Choroid plexus epithelial cell (primary cell): ENCODE measurements at regions not wholly inside any gene's neighbourhood (a gene's known extent, or its start where the extent isn't known, plus 50 kb on each side); places are given as distances from the start of the nearest gene placed in this dataset.

Experiments
- DNase-seq: peaks from one replicate; pipeline ENCODE4 v3.0.0-alpha.2; 2010; ENCODE audit warnings: low read depth
- H3K4me3 ChIP-seq: 2 replicates; pipeline ENCODE4 v1.5.1; 2011; ENCODE audit warnings: low read depth, mild to moderate bottlenecking, control low read depth, low read length, moderate library complexity
- TF ChIP-seq, protein P1 (sequence below): conservative IDR thresholded peaks from 2 replicates; pipeline ENCODE4 v1.5.1; 2011; ENCODE audit warnings: low read depth, mild to moderate bottlenecking, control low read depth, inconsistent platforms, low read length, moderate library complexity

GRCh38 chr5:77144837-77145139 lies 57.7 kb upstream of the ZBED3 start:
- TF ChIP-seq, protein P1, sequence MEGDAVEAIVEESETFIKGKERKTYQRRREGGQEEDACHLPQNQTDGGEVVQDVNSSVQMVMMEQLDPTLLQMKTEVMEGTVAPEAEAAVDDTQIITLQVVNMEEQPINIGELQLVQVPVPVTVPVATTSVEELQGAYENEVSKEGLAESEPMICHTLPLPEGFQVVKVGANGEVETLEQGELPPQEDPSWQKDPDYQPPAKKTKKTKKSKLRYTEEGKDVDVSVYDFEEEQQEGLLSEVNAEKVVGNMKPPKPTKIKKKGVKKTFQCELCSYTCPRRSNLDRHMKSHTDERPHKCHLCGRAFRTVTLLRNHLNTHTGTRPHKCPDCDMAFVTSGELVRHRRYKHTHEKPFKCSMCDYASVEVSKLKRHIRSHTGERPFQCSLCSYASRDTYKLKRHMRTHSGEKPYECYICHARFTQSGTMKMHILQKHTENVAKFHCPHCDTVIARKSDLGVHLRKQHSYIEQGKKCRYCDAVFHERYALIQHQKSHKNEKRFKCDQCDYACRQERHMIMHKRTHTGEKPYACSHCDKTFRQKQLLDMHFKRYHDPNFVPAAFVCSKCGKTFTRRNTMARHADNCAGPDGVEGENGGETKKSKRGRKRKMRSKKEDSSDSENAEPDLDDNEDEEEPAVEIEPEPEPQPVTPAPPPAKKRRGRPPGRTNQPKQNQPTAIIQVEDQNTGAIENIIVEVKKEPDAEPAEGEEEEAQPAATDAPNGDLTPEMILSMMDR = no peak

DNA sequence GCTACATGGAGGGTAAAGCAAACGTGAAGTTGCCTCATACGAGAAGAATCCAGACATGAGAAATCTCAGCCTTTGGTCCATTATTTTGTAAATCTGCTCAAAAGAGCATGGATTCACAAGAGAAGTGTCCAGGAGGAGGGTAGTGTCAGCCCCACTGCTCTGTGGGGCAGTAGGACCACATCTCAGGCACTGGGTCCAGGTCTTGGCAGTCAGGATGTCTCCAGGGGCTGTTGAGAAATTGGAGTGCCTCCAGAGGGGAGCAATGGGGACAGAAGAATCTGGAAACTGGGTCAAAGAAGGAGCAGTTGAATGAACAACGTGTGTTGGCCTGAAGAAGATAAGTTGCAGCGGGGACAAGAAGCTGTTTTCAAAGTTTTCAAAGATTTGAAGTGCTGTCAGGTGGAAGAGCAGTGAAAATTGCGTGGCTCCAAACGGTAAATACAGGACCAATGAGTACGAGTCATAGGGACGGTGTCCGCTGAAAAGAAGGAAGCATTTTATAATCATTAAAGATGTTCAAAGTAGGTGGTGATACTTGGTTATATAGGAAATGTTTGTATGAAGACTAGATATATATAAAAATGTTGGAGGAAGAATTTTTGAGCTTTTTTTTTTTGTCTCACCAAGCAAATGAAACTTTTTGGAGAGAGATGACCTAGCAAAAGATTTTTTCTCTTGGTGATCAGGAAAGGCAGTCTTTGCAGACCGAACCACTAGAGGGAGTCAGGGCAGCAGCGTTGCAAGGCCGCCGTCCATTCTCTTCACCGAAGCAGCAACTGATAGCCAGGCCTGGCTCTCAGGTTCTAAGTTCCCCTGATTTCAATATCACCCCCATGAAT lies 57.1 kb upstream of the ZBED3 start:
- DNase-seq = peak; percentile 92
- TF ChIP-seq, protein P1 = peak; percentile 96
- H3K4me3 ChIP-seq = no peak overlapping the region

More at GRCh38 chr5:77144837-77145139, 57.7 kb upstream of the ZBED3 start:
- DNase-seq = no peak
- no peak overlapping the region for H3K4me3 ChIP-seq

DNA sequence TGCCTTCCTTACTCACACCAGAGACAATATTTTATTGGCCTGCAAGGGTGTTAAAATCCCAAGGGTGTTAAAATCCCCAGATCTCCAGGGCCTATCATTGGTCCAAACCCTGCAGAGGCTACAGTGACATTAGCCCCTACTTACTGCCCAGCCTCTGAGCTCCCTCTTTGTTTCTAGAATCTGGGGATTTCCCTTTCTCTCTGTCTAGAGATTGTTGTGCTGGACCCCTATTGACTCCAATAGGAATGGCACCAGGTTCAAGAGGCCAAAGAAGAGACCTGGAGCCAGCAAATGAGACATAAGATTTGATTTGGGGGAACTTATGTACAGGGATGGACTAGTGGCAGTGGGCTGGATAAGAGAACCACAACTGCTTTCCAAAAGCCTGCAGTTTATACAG lies 53.3 kb upstream of the ZBED3 start:
- no peak overlapping the region for H3K4me3 ChIP-seq
- DNase-seq = no peak
- TF ChIP-seq, protein P1 = peak; percentile 4

DNA sequence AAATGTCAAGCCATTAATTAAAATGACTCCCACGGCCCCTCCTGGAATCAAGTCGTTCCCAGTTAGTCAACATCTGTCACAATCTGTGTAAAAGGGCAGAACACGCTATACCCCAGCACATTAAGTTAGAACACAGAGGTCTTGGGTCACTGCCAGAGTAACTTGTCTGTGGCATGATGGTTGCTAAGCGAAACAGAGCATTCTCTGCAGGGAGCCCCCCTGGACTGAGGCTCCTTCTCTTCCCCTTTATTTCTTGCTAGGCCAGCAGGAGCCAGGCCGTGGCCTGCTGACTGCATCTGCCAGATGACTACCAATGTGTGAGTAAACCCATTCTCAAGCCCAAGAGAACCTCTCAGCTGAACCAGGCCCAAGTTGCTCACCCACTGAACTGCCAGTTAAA lies 51.9 kb upstream of the ZBED3 start:
- TF ChIP-seq, protein P1 = peak; percentile 16
- DNase-seq = peak; percentile 97
- H3K4me3 ChIP-seq = no peak overlapping the region
